ENCODE measurements at regions not wholly inside any gene's neighbourhood (a gene's known extent, or its start where the extent isn't known, plus 50 kb on each side); places are given as distances from the start of the nearest gene placed in this dataset.

DNA sequence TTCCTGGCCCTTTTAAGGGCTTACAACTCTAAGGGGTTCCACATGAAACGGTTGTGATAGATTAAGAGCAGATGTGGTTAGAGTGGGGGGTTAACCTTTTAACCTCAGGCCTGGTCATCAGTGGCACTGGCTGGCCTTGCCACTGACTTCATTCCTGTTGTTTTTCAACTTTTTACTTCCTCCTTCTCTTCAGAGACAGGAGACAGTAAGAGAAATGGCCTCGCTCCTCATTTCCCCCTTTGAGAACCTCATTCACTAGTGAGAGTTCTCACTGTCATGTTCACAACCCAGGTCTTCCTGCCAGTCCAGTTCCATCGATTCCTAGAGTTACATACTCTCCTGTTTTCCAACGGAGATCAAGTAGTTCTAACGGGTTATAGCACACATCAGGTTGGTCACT lies 101.6 kb upstream of the SLC1A4 start:
- no peak for TF ChIP-seq YY1 (IDR thresholded peaks at IDR 0.05)
- 94% methylated on average over 5 of the region's 5 CpGs for WGBS
- Histone ChIP-seq H3K9ac (ENCODE audit: low read depth in 1 of 2, low read length in 2 of 2) (no peak overlapping the region), H3K27me3 (ENCODE audit: control insufficient read depth in 4 of 4, insufficient read depth in 4 of 4, low read length in 3 of 4) (no peaks in the 10 kb centered on the region), H3K4me3 (ENCODE audit: low read depth in 1 of 3, low read length in 3 of 3) (no peak overlapping the region), H3K36me3 (ENCODE audit: control insufficient read depth in 4 of 4, insufficient read depth in 3 of 4, low read depth in 1 of 4, low read length in 3 of 4) (no peaks in the 10 kb centered on the region), H3K4me1 (ENCODE audit: control insufficient read depth in 4 of 4, insufficient read depth in 4 of 4, low read length in 3 of 4) (no peaks in the 10 kb centered on the region), H3K9me3 (ENCODE audit: control insufficient read depth in 4 of 4, low read length in 3 of 4) (no peaks in the 10 kb centered on the region), H3K27ac (ENCODE audit: low read depth in 1 of 2, low read length in 2 of 2) (no peak overlapping the region)
- no peak for DNase-seq (ENCODE audit: low spot score)

DNA sequence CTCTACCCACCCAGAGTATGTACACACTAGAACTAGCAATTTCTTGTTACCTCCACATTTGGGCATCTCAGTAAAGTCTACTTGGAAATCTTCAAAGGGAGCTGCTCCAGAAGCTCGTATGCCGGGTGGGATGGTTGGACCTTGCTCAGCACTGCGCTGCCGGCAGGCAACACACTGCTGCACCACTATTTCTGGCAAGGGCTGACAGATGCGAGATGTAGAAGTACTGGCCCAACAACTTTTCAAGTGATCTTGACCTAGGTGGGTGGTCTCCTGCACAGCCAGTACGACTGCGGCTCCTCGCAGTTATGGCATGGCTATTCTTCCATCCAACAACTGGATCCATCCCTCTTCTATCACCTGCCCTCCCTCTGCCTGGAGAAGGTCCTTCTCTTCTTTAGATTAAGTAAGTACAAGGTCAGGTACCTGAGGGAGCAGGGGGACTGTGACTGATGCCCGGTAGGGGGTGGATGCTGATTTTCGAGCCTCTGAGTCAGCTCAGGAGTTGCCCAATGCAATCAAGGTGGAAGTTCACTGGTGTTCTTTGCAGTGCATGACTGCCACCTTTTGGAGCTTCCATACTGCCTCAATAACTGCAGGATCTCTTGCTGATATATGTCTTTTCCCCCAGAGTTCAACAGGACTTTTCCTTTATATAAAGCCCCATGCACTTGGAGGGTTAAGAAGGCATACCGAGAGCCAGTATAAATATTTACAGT lies 100.4 kb upstream of the SLC1A4 start:
- no peak for TF ChIP-seq YY1 (IDR thresholded peaks at IDR 0.05)
- TF ChIP-seq GABPA (IDR thresholded peaks at IDR 0.05 in 1 of 2, conservative IDR thresholded peaks at IDR 0.05 in 1 of 2) = no peak
- peak; percentile 51 to 62 for TF ChIP-seq JUND (IDR thresholded peaks at IDR 0.05)
- TF ChIP-seq RAD21 (IDR thresholded peaks at IDR 0.05) = peak; percentile 77 to 78
- TF ChIP-seq NR2F2 (IDR thresholded peaks at IDR 0.05) = no peak
- TF ChIP-seq EGR1 (IDR thresholded peaks at IDR 0.05; ENCODE audit: low read depth in 2 of 2) = no peak
- TF ChIP-seq RXRA (IDR thresholded peaks at IDR 0.05) = peak; percentile 68 to 79
- no peak for TF ChIP-seq FOXA2 (IDR thresholded peaks at IDR 0.05)
- TF ChIP-seq, protein P1, sequence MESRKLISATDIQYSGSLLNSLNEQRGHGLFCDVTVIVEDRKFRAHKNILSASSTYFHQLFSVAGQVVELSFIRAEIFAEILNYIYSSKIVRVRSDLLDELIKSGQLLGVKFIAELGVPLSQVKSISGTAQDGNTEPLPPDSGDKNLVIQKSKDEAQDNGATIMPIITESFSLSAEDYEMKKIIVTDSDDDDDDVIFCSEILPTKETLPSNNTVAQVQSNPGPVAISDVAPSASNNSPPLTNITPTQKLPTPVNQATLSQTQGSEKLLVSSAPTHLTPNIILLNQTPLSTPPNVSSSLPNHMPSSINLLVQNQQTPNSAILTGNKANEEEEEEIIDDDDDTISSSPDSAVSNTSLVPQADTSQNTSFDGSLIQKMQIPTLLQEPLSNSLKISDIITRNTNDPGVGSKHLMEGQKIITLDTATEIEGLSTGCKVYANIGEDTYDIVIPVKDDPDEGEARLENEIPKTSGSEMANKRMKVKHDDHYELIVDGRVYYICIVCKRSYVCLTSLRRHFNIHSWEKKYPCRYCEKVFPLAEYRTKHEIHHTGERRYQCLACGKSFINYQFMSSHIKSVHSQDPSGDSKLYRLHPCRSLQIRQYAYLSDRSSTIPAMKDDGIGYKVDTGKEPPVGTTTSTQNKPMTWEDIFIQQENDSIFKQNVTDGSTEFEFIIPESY (IDR thresholded peaks at IDR 0.05) = no peak
- TF ChIP-seq, protein P2, sequence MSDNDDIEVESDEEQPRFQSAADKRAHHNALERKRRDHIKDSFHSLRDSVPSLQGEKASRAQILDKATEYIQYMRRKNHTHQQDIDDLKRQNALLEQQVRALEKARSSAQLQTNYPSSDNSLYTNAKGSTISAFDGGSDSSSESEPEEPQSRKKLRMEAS (IDR thresholded peaks at IDR 0.05) = no peak
- TF ChIP-seq HNF4G (IDR thresholded peaks at IDR 0.05) = no peak
- TF ChIP-seq, protein P3, sequence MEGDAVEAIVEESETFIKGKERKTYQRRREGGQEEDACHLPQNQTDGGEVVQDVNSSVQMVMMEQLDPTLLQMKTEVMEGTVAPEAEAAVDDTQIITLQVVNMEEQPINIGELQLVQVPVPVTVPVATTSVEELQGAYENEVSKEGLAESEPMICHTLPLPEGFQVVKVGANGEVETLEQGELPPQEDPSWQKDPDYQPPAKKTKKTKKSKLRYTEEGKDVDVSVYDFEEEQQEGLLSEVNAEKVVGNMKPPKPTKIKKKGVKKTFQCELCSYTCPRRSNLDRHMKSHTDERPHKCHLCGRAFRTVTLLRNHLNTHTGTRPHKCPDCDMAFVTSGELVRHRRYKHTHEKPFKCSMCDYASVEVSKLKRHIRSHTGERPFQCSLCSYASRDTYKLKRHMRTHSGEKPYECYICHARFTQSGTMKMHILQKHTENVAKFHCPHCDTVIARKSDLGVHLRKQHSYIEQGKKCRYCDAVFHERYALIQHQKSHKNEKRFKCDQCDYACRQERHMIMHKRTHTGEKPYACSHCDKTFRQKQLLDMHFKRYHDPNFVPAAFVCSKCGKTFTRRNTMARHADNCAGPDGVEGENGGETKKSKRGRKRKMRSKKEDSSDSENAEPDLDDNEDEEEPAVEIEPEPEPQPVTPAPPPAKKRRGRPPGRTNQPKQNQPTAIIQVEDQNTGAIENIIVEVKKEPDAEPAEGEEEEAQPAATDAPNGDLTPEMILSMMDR (IDR thresholded peaks at IDR 0.05; ENCODE audit: low read depth, low read length, missing input control) = peak; percentile 35
- peak; percentile 27 for TF ChIP-seq SP1 (IDR thresholded peaks at IDR 0.05)
- peak; percentile 9 to 17 for TF ChIP-seq HNF4A (conservative IDR thresholded peaks at IDR 0.05)
- TF ChIP-seq FOXA1 (IDR thresholded peaks at IDR 0.05) = no peak
- TF ChIP-seq, protein P4, sequence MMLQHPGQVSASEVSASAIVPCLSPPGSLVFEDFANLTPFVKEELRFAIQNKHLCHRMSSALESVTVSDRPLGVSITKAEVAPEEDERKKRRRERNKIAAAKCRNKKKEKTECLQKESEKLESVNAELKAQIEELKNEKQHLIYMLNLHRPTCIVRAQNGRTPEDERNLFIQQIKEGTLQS (IDR thresholded peaks at IDR 0.05) = peak; percentile 68
- no peak for TF ChIP-seq TAF1 (conservative IDR thresholded peaks at IDR 0.05)
- TF ChIP-seq, protein P5, sequence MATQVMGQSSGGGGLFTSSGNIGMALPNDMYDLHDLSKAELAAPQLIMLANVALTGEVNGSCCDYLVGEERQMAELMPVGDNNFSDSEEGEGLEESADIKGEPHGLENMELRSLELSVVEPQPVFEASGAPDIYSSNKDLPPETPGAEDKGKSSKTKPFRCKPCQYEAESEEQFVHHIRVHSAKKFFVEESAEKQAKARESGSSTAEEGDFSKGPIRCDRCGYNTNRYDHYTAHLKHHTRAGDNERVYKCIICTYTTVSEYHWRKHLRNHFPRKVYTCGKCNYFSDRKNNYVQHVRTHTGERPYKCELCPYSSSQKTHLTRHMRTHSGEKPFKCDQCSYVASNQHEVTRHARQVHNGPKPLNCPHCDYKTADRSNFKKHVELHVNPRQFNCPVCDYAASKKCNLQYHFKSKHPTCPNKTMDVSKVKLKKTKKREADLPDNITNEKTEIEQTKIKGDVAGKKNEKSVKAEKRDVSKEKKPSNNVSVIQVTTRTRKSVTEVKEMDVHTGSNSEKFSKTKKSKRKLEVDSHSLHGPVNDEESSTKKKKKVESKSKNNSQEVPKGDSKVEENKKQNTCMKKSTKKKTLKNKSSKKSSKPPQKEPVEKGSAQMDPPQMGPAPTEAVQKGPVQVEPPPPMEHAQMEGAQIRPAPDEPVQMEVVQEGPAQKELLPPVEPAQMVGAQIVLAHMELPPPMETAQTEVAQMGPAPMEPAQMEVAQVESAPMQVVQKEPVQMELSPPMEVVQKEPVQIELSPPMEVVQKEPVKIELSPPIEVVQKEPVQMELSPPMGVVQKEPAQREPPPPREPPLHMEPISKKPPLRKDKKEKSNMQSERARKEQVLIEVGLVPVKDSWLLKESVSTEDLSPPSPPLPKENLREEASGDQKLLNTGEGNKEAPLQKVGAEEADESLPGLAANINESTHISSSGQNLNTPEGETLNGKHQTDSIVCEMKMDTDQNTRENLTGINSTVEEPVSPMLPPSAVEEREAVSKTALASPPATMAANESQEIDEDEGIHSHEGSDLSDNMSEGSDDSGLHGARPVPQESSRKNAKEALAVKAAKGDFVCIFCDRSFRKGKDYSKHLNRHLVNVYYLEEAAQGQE (IDR thresholded peaks at IDR 0.05) = no peak
- Histone ChIP-seq H3K27me3 (ENCODE audit: control insufficient read depth in 4 of 4, insufficient read depth in 4 of 4, low read length in 3 of 4) (no peaks in the 10 kb centered on the region), H3K4me3 (ENCODE audit: low read depth in 1 of 3, low read length in 3 of 3) (no peak overlapping the region), H3K4me1 (ENCODE audit: control insufficient read depth in 4 of 4, insufficient read depth in 4 of 4, low read length in 3 of 4) (no peaks in the 10 kb centered on the region), H3K9me3 (ENCODE audit: control insufficient read depth in 4 of 4, low read length in 3 of 4) (no peaks in the 10 kb centered on the region), H3K27ac (ENCODE audit: low read depth in 1 of 2, low read length in 2 of 2) (no peak overlapping the region), H3K9ac (ENCODE audit: low read depth in 1 of 2, low read length in 2 of 2) (no peak overlapping the region), H3K36me3 (ENCODE audit: control insufficient read depth in 4 of 4, insufficient read depth in 3 of 4, low read depth in 1 of 4, low read length in 3 of 4) (no peaks in the 10 kb centered on the region)
- DNase-seq (ENCODE audit: low spot score) = no peak
- 73% methylated on average over 11 of the region's 11 CpGs for WGBS

Measured in liver (tissue), 8 donors.